Ishikawa (cell line): ENCODE measurements at regions not wholly inside any gene's neighbourhood (a gene's known extent, or its start where the extent isn't known, plus 50 kb on each side); places are given as distances from the start of the nearest gene placed in this dataset.

Experiments
- EP300 ChIP-seq: IDR thresholded peaks from 2 replicates; pipeline ENCODE4 v1.6.1; 2012; ENCODE audit warnings: borderline replicate concordance
- ZBTB7A ChIP-seq: IDR thresholded peaks from 2 replicates; pipeline ENCODE4 v1.6.1; 2012; ENCODE audit warnings: low read depth
- TF ChIP-seq, protein P1 (sequence below): IDR thresholded peaks from 2 replicates; pipeline ENCODE4 v1.6.1; 2012; ENCODE audit warnings: low read depth, mild to moderate bottlenecking

DNA sequence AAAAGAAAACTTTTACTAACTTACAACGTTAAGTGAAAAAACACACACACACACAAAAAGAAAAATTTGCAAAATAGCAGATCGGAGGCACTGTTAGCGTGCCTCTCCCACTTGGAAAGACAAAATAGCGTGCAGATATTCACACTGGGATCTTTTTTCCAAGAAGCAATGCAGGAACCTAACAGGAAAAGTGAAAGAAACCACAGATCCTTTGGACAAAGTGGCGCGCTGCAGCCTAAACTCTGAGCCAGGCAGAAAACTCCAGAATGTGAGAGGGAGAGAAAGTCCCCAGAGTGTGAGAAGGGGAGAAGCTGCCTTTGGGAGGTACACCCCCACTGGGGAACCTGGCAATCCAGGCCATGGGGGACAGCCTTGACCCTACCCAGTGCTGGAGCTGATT is 70.7 kb upstream of the SERPINE2 start:
- no peak for TF ChIP-seq ZBTB7A
- TF ChIP-seq, protein P1, sequence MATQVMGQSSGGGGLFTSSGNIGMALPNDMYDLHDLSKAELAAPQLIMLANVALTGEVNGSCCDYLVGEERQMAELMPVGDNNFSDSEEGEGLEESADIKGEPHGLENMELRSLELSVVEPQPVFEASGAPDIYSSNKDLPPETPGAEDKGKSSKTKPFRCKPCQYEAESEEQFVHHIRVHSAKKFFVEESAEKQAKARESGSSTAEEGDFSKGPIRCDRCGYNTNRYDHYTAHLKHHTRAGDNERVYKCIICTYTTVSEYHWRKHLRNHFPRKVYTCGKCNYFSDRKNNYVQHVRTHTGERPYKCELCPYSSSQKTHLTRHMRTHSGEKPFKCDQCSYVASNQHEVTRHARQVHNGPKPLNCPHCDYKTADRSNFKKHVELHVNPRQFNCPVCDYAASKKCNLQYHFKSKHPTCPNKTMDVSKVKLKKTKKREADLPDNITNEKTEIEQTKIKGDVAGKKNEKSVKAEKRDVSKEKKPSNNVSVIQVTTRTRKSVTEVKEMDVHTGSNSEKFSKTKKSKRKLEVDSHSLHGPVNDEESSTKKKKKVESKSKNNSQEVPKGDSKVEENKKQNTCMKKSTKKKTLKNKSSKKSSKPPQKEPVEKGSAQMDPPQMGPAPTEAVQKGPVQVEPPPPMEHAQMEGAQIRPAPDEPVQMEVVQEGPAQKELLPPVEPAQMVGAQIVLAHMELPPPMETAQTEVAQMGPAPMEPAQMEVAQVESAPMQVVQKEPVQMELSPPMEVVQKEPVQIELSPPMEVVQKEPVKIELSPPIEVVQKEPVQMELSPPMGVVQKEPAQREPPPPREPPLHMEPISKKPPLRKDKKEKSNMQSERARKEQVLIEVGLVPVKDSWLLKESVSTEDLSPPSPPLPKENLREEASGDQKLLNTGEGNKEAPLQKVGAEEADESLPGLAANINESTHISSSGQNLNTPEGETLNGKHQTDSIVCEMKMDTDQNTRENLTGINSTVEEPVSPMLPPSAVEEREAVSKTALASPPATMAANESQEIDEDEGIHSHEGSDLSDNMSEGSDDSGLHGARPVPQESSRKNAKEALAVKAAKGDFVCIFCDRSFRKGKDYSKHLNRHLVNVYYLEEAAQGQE: no peak
- no peak for TF ChIP-seq EP300
